Epithelial cell of esophagus (primary cell): ENCODE measurements at regions not wholly inside any gene's neighbourhood (a gene's known extent, or its start where the extent isn't known, plus 50 kb on each side); places are given as distances from the start of the nearest gene placed in this dataset.
"Not testable (repeated sequence)": the region's sequence is repeated elsewhere in the genome, so short reads cannot be mapped to it uniquely, and the experiment has no call there.

Experiments used
- DNase-seq: peaks from one replicate; pipeline ENCODE4 v3.0.0; 2010; ENCODE audit warnings: low read depth
- H3K4me3 ChIP-seq: 2 replicates; pipeline ENCODE4 v1.5.1; 2011; ENCODE audit warnings: mild to moderate bottlenecking, low read length, control low read depth
- CTCF ChIP-seq: IDR thresholded peaks from 2 replicates; pipeline ENCODE4 v1.5.1; 2011; ENCODE audit warnings: low read depth, mild to moderate bottlenecking, low read length, control low read depth, inconsistent platforms; ENCODE audit not compliant: insufficient read depth; ENCODE audit errors: missing control alignments

- no peak for DNase-seq
- no peak for TF ChIP-seq CTCF
- no peak overlapping the region for H3K4me3 ChIP-seq
These were observed 104.8 kb upstream of the PLSCR5 start for GRCh38 chr3:146709969-146710368.

- no peak for DNase-seq
- no peak for TF ChIP-seq CTCF
- H3K4me3 ChIP-seq = no peak overlapping the region
These were observed 100.1 kb upstream of the PLSCR5 start for GRCh38 chr3:146705225-146705624.

- DNase-seq = no peak
- no peak overlapping the region for H3K4me3 ChIP-seq
- TF ChIP-seq CTCF = no peak
These were observed 97.1 kb upstream of the PLSCR5 start for GRCh38 chr3:146702237-146702636.

- no peak for DNase-seq
- no peak for TF ChIP-seq CTCF
- no peak overlapping the region for H3K4me3 ChIP-seq
These were observed 96.1 kb upstream of the PLSCR5 start for GRCh38 chr3:146701246-146701645.

GRCh38 chr3:146700025-146700424, 94.9 kb upstream of the PLSCR5 start:
- not testable (repeated sequence) for DNase-seq, H3K4me3 ChIP-seq

GRCh38 chr3:146692254-146692653, 87.1 kb upstream of the PLSCR5 start:
- DNase-seq = peak; percentile 74
- TF ChIP-seq CTCF = no peak
- H3K4me3 ChIP-seq = no peak overlapping the region

GRCh38 chr3:146685050-146685814, 80.1 kb upstream of the PLSCR5 start:
- no peak for TF ChIP-seq CTCF
- H3K4me3 ChIP-seq = no peak overlapping the region
- DNase-seq = no peak
